Fibroblast of skin of right biceps (primary cell): ENCODE measurements at regions not wholly inside any gene's neighbourhood (a gene's known extent, or its start where the extent isn't known, plus 50 kb on each side); places are given as distances from the start of the nearest gene placed in this dataset.
"Not testable (repeated sequence)": the region's sequence is repeated elsewhere in the genome, so short reads cannot be mapped to it uniquely, and the experiment has no call there.

Experiments
- DNase-seq: peaks from one replicate; pipeline ENCODE4 v3.0.0-alpha.2; 2013

GRCh38 chr1:94668528-94668927 is 127.0 kb upstream of the F3 start:
- no peak for DNase-seq

- DNase-seq: no peak
These were observed 126.3 kb upstream of the F3 start for GRCh38 chr1:94667818-94668217.

- DNase-seq: no peak
These were observed 125.2 kb upstream of the F3 start for GRCh38 chr1:94666797-94667196.

GRCh38 chr1:94661431-94661932 is 119.9 kb upstream of the F3 start:
- DNase-seq: no peak

- peak; percentile 47 for DNase-seq
These were observed 119.4 kb upstream of the F3 start for GRCh38 chr1:94660994-94661393.

GRCh38 chr1:94660258-94660657 is 118.7 kb upstream of the F3 start:
- DNase-seq: no peak

- DNase-seq: not testable (repeated sequence)
These were observed 117.6 kb upstream of the F3 start for GRCh38 chr1:94659202-94659601.

GRCh38 chr1:94658221-94658620 is 116.7 kb upstream of the F3 start:
- peak; percentile 64 for DNase-seq

- peak; percentile 12 for DNase-seq
These were observed 116.2 kb upstream of the F3 start for GRCh38 chr1:94657776-94658175.

GRCh38 chr1:94656967-94657366 is 115.4 kb upstream of the F3 start:
- no peak for DNase-seq

- DNase-seq: no peak
These were observed 113.4 kb upstream of the F3 start for GRCh38 chr1:94654919-94655318.

- no peak for DNase-seq
These were observed 112.9 kb upstream of the F3 start for GRCh38 chr1:94654459-94654858.

GRCh38 chr1:94654031-94654430 is 112.5 kb upstream of the F3 start:
- peak; percentile 63 for DNase-seq

- no peak for DNase-seq
These were observed 111.9 kb upstream of the F3 start for GRCh38 chr1:94653454-94653853.

- no peak for DNase-seq
These were observed 109.5 kb upstream of the F3 start for GRCh38 chr1:94651076-94651475.

GRCh38 chr1:94650301-94650700 is 108.7 kb upstream of the F3 start:
- DNase-seq: no peak

GRCh38 chr1:94648225-94649007 is 106.9 kb upstream of the F3 start:
- peak; percentile 94 for DNase-seq

- DNase-seq: peak; percentile 56
These were observed 105.4 kb upstream of the F3 start for GRCh38 chr1:94646786-94647555.

- peak; percentile 97 for DNase-seq
These were observed 104.6 kb upstream of the F3 start for GRCh38 chr1:94646141-94646643.

- DNase-seq: no peak
These were observed 102.8 kb upstream of the F3 start for GRCh38 chr1:94644352-94644751.

- no peak for DNase-seq
These were observed 102.3 kb upstream of the F3 start for GRCh38 chr1:94643819-94644218.

- no peak for DNase-seq
These were observed 101.2 kb upstream of the F3 start for GRCh38 chr1:94642617-94643321.

GRCh38 chr1:94641990-94642389 is 100.4 kb upstream of the F3 start:
- no peak for DNase-seq
